NCI-H345 (cell line): ENCODE measurements at regions not wholly inside any gene's neighbourhood (a gene's known extent, or its start where the extent isn't known, plus 50 kb on each side); places are given as distances from the start of the nearest gene placed in this dataset.

ENCODE experiments used
- DNase-seq: peaks from one replicate; lab custom pipeline; 2025; lab: John Stamatoyannopoulos, UW

- no peak for DNase-seq
These were observed 59.9 kb upstream of the ZFR start for GRCh38 chr5:32504329-32504988.

GRCh38 chr5:32503261-32503660 lies 58.7 kb upstream of the ZFR start:
- no peak for DNase-seq

- no peak for DNase-seq
These were observed 56.8 kb upstream of the ZFR start for GRCh38 chr5:32501071-32502002.

- no peak for DNase-seq
These were observed 55.6 kb upstream of the ZFR start for GRCh38 chr5:32500181-32500580.

- DNase-seq = no peak
These were observed 54.7 kb upstream of the ZFR start for GRCh38 chr5:32499261-32499660.

- DNase-seq = no peak
These were observed 53.9 kb upstream of the ZFR start for GRCh38 chr5:32498484-32498883.

- DNase-seq = no peak
These were observed 51.6 kb upstream of the ZFR start for GRCh38 chr5:32496104-32496503.

- DNase-seq = no peak
These were observed 50.3 kb upstream of the ZFR start for GRCh38 chr5:32494827-32495226.
